HG02642 (cell line): ENCODE measurements at regions not wholly inside any gene's neighbourhood (a gene's known extent, or its start where the extent isn't known, plus 50 kb on each side); places are given as distances from the start of the nearest gene placed in this dataset.

Experiments used
- ATAC-seq: cut with Tn5 transposase; IDR thresholded peaks from one replicate; pipeline ENCODE4 v1.9.1; 2021; ENCODE audit warnings: mild to moderate bottlenecking; ENCODE audit not compliant: unreplicated experiment, poor library complexity

DNA sequence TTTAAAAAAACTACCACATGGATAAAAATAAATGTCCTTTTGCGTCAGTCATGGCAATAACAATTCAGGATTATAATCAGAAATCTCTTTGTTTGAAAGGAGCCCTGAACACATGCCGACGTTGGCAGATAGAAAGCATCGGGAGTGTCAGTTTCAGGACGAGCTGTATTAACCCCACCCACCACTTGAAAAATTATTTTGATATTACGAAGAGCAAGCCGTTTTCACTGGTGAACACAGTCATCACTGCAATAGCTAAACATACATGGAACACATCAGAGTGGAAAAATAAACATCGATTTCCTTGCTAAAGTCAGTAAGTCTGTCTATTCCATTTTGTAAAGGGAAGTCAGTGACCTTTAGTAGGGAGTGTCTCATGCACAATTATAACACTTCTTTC is 266.4 kb upstream of the FBXL7 start:
- no peak for ATAC-seq

DNA sequence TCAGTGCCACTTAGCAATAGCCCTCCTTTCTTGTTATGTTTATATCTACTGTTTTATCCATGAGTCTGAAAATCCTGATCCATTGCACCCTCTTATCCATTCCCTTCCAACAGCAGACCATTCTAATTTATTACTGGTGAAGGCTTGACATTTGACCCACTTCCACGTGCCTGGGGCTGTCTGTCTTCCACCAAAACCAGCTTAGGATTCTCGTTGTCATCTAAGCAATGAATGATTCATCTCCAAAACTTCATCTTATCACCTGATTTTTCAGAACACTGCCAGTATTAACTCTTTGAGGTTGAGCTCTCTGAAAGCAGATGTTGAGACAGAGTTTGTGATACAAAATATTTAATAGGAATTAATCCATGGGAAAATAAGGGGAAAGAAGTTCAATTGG is 277.8 kb upstream of the FBXL7 start:
- no peak for ATAC-seq

DNA sequence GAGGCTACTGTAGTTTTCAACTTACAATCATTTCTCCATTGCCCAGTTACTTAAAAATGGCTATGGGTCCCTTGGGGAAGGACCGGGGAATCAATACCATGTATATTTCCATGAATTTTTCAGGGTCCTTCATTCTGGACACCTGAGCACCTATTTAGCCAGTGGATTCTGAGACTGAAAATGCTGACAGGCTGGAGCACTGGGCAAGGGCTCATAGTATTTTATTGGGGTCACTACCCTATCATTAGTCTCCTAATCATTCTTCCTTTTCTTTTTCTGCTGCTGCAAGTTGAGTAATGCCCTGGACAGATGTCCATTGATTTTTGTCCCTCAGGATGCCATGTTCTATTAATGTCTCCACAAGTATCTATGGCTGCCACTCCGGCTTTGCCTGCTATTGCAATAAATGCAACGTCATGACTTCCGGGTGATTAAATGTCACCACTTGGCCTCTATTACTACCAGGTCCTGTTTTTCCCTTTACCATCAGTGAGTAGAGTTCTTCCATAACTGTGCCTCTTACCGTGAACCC is 279.3 kb upstream of the FBXL7 start:
- no peak for ATAC-seq

DNA sequence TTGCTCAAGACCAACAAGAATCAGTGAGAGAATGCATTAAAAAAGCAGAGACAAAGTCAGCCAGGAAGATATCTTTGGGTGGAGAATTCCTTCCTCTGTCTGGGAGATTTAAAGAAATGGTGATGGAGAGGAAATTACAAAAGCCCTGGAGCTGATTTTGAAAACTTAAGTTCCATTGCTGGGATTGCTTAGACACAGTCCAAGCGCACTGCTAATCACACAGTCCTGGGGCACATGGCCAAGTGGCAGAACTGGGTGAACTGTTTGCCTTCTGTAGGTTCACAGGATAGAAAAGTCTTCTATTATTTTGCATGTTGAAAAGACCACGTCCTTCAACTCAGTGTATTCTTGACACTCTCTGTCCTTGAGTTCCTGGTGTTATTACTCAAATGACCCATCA is 284.9 kb upstream of the FBXL7 start:
- no peak for ATAC-seq

DNA sequence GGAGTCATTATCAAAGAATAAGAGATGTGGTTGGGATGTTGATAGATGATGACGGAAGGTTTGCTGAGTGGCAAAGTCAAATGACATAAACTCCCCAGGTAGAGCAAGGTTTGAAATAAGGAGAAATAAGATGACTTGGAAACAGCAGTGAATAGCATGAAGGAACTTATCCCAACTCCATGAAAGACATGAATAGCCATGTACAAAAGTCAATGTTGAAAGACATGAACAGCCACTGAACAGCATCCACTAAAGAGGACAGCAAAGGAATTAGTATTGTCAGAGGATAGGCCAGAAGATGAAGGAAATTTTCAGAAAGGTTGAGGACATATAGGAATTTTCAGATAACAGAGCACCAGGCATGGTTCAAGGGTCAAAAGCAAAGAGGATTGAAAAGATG is 286.0 kb upstream of the FBXL7 start:
- no peak for ATAC-seq

DNA sequence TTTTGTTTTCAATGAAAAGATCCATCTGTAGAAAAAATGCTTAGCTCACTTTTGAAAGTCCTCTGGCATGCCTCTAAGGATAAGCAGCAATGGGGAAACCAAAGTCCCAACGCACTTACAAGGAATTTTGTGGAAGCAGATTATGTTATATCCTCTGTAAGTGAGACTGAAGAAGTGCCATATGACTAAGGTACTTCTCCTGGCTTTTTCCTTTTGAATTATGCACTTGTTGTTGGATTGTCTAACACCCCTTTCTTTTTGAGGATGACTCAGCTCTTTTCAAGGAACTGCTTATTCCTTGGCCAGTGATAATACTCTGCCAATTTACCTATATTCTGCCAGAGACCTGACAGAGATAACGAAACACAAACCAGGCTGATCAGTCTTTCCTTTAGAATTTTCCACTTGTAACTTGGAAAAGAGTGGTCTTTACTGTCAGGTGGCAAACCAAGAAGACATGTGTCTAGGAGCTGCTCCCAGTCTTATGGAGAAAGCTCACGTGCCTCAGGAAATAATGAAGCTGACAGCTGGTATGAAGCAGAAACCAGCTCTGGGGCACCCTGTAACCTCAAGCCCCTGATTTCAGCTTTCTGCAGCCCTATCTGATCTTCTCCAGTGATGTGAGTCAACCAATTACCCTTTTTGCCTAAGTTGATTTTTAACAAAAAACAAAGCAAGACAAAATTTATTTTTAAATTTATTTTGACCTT is 290.8 kb upstream of the FBXL7 start:
- no peak for ATAC-seq

DNA sequence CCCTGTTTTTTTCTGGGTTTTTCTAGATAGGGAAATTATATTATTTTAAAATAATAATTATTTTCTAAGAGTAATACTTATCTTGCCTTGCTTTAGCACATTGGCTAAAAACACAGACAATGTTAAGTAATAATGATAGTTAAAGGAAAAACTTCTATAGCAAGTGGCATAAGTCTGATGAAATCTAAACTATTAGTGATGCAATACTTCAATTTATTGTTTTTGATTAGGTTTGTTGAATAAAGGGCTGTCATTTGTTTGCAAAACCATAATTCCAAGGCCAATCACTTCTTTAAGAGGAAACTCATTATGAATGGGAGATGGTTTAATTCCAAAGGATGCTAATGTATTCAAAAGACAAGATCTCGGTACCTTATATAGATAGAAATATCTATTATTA is 293.8 kb upstream of the FBXL7 start:
- no peak for ATAC-seq

DNA sequence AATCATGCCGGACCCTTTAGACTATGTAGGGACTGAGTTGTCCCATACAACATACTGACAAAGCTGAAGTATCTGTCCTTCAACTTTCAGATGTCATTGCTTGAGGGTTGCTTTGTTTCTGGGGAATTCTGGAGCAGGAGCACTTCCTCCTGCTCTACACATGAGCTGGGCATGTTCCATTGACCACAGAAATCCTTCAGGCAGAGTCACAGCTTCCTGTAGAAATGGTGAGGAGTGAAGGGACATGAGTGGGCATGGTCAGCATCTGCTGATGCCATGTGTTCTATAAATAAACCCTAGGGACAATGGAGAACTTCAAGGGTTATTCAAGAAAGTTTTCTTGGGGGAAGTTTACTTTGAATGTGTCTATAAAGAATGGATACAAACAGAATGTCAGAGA is 296.6 kb upstream of the FBXL7 start:
- ATAC-seq: no peak

DNA sequence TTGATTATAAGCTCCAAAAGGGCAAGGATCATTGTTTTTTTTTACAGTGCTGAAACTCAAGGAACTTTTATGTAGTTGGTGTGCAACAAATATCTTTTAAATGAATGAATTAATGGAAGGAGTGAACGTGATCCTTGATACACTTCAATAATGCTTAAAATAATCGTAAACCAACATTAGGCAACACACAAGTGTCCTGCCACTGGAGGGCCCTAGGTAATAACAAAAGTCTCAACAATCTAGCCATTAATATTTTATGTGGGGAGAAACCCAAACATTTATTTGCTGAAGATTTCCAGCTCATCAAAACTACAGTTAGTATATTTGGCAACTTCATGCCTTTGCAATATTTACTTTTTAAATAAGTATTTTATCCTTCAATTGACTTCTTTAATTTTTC is 309.0 kb upstream of the FBXL7 start:
- ATAC-seq: no peak

DNA sequence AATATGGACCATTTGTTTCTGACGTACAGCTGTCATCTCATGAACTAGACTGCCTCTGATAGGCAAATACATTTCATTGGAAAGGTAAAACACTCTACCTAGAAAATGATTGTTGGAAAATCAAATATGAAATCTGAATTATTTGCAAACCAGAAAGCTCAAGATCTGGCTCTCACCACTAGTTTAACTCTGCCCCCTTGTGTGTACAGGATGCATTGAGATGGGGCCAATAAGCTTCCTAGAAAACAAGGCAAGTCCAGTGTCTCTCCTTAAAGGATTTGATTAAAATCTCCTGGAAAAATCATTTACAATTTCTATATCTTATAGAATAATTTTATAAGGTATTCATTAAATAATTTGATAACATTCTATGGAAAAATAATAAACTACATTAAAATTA is 311.9 kb upstream of the ANKH start:
- no peak for ATAC-seq

DNA sequence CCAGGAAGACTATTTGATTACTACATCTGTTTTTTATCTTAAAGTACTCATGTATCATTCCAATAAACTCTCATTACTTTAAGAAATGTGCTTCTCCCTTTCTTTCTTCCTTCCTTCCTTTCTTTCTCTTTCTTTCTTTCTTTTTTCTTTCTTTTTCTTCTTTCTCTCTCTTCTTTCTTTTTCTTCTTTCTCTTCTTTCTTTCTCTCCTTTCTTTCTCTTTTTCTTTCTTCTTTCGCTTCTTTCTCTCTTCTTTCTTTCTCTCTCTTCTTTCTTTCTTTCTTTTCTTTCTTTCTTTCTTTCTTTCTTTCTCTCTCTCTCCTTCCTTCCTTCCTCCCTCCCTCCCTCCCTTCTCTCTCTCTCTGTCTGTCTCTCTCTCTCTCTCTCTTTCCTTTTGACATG is 298.6 kb upstream of the ANKH start:
- no peak for ATAC-seq

DNA sequence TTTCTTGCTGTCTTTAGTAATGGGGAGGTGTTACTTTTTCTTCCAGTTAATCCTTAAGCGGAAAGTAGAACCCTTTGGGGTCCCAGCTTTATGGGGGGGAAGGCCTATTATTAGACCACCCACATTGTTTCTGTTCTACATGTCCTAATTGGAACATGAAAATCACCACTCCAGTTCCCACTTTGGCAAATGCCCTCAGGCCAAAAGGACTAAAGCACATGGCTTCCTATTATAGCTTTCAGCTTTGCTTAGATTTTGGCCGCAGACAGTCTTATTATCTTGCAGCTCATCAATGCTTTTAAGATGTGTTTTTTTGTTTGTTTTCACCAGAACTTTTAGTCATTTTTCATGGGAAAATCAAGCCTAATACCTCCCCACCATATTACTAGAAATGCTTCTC is 296.8 kb upstream of the ANKH start:
- ATAC-seq: no peak

DNA sequence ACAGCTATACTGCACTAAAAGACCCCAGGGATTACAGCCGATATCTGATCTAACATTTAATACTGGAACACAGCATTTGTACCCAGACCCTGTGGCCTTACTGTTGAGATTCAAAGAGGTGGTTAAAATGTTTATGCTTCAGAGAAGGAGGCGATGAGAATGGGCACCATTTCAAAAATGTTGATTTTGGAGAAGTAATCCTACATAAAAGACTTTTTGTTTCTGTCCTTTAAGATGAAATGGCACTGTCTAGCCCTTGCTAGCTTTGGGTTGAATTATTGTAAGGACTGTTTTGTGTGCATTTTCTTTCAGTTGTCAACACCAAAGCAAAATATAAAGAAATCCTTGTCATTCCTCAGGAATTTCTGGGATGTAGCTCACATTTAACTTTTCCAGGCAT is 288.5 kb upstream of the ANKH start:
- ATAC-seq: no peak

DNA sequence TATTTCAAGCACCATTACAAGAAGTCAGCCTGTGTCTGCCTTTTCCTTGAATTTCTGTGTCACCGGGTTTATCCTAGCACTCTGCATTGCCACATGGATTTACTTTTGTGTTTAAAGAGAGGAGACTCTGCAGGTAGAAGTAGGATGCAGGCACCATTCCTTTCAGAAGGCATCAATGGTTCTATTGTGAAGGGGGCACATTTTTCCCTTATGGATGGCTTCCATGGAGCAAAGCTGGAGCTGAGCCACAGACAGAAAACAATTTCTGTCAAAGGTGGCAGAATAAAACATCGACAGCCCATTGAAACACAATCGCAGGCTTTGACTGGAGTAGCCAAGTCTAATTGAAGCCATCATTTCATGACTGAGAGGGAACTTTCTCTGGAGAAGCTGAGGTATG is 288.0 kb upstream of the ANKH start:
- no peak for ATAC-seq

DNA sequence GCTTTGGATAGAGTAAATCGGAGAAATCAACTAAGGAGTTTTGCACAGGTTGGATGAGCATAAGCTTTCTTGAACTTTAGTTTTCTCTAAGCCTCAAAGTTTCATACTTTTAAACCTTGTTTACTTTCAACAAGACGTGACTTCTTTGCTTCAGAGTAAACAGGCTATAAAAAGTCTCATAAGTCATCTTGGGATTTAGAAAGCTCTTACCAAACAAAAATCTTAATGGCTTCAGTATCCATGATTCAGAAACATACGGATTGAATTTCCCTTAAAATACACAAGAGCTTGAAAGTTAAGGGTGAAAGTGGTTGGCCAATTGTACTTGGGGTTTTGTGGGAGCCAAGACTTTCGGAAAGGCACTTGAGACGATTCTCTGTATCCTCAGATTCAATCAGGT is 270.9 kb upstream of the ANKH start:
- ATAC-seq: no peak

DNA sequence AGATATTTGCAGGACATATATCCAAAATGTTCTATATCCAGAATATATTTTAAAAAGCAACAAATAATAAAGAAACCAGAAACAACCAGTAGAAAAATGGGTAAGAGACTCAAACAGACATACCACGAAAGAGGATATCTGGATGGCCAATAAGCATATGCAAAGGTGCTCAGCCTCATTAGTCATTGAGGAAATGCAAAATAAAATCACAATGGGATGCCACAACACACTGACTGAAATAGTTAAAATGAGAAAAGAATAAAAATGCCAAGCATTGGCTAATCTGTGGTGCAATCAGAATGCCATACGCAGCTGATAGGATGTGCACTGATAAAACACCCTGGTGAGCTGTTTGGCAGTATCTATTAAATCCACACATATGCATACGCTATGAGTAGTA is 265.8 kb upstream of the ANKH start:
- ATAC-seq: no peak

DNA sequence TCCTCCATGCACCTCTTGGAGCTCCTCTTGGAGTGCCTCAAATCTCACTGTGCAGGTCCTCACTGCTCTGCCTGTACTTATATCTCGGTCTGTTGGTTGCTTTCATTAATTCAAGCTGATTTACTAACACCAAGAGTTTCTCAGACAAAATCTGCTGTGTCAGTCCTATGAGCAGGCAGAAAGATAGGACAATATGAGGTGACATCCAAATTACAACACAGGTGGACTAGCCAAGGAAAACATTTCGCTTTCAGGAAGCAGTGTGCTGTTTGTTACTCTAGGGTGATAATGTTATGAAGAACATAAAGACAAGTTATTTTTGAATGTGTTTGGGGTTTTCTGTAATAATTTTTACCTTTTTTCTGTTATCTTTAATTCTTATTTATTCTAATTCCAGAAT is 264.1 kb upstream of the ANKH start:
- no peak for ATAC-seq

DNA sequence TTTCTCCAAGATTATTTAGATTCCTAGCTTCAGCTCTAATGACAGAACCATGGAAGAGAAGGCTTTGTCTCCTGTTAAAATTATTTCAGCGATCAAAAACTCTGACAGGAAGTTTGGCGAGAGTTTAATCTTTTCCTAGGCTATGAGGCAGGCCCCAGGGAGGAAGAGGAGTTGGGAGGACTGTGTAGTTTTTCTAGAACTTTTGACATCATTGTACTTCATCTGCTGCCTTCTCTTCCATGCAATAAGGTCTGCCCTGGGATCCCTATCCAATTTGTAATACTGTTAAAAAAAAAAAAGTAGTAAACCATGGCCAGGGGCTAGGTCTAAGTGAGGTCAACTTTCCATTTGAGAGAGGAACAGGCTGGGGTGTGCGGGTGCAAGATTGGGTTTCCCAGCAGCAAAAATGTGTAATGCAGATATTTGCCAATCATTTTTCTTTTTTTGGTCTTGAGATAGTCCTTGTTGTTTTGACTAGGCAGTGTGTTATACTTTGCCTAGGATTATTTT is 261.9 kb upstream of the ANKH start:
- ATAC-seq: no peak

DNA sequence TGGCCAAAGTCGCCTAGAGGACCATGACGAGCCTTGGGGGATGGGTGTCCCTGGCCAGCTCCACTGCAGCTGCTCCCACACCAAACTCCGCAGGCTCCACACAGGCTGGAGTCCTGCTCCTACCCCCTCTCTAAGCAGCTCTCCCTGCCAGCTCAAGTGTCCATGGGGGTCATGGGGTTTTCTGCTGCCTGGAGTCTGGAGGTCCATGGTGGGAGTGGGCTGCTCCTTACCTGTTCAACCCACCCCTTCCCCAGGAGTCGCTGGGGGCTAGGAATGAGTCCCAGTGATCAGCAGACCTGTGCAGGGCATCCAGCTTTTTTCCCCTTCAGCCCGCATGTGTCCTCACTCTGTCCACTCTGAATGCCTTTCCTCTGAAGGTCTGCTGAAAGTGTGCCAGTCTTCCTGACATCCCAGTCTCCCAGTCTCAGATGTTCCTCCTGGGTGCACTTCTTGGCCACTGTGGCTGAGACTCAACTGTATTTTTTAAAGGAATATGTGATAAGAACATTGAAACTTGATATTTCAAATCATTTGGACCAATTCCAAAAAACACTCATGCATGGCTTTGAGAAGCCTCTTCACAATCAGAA is 261.3 kb upstream of the ANKH start:
- ATAC-seq: no peak

DNA sequence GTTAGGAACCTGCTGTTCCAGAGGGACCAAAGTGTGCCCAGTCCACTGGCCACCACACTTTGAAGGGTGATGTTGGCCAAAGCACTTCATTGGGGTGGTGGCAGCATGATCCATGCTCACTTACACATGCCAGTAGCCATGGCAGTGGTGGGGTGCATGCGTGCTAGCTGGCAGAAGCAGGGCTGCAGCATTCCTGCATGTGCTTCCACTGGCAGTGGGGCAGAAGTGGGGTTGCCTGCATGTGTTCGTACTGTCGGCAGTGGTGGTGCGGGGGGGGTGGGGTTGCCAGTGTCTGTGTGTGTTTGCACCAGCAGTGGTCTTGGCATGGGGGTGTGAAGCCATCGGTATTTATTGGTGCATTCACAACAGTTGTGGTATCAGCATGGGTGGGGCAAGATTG is 260.3 kb upstream of the ANKH start:
- ATAC-seq: no peak

DNA sequence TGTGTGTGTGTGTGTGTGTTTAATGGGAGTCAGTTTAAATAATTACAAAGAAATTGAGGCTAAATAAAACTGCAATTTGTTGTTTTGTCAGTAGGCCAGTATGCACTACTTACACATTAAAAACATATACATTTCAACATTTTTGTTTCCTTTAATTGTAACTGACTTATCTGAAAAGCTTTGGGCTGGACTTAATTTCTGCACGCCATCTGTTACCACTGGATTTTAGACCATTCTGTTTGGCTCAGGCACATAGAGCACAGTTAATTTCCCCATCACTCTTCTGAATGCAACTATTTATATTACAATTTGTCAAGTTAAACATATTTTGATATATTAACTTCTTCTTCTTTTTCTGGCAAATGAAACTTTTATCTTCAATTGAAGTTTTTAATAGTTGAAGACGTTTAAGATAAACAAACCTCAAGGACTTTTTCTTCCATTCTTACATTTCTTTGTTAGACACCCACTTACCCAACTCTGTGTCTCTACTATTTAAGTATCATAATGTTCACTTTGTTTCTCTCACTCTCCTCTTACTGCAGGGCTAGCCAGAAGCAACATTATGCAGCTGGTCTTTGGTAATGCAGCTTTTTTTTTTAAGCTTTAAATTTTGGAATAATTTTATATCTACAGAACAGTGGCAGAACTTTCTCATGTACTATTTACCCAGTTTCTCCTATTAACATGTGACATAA is 253.4 kb upstream of the ANKH start:
- no peak for ATAC-seq

DNA sequence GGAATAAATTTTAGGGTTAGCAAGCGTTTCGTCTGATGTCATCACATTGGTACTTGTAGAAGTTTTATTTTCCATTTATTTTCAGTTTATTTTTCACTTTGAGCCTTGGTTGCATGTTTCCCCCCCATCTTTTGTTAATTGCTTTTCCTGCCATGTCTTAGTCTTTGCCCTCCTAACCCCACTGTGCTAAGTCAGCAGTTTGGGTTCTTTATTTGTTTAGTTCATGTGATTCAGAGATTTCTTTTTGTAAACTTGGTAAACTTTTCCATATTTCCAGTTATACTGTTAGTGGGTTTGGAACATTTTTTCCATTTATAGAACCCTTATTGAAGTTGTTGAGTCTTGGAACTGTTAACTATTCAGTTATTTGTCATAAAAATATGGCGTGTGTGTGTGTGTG is 252.9 kb upstream of the ANKH start:
- ATAC-seq: no peak
